H1 (cell line): ENCODE measurements at regions not wholly inside any gene's neighbourhood (a gene's known extent, or its start where the extent isn't known, plus 50 kb on each side); places are given as distances from the start of the nearest gene placed in this dataset.

Experiments
- CTCF ChIA-PET: fragments of 300-600 bp; sonication (Branson Sonifier 250); formaldehyde crosslinking; loops from one replicate; lab custom pipeline; 2021; ENCODE audit not compliant: partially characterized antibody; lab: Charles Lee
- POLR2A ChIA-PET: fragments of 300-600 bp; sonication (Branson Sonifier 250); formaldehyde crosslinking; loops from one replicate; lab custom pipeline; 2021; ENCODE audit warnings: inconsistent platforms; ENCODE audit not compliant: partially characterized antibody; lab: Charles Lee
- DNase-seq, 2 experiments: peaks; one replicate each; pipeline versions ENCODE4 v3.0.0 to v3.0.0-alpha.2; 2010 to 2022; ENCODE audit warnings: low spot score in 2 of 2, low read depth in 1 of 2, mixed read lengths in 1 of 2
- FAIRE-seq: peaks from 2 replicates; lab custom pipeline; 2011; peaks lifted over from hg19 to GRCh38; lab: Jason Lieb, UNC
- H2AFZ ChIP-seq: 2 replicates; pipeline ENCODE4 v1.8.1; 2012; ENCODE audit warnings: low read length, inconsistent platforms
- H2AK5ac ChIP-seq: 2 replicates; pipeline ENCODE4 v1.6.1; 2013; ENCODE audit warnings: low read depth, low read length
- H2BK120ac ChIP-seq: replicated peaks from 2 replicates; pipeline ENCODE3; 2013; ENCODE audit warnings: low read depth, low read length, inconsistent platforms
- H2BK12ac ChIP-seq: 2 replicates; pipeline ENCODE4 v1.6.1; 2013; ENCODE audit warnings: low read depth, low read length
- H2BK15ac ChIP-seq: 2 replicates; pipeline ENCODE4 v1.6.1; 2013; ENCODE audit warnings: low read length
- H2BK20ac ChIP-seq: 2 replicates; pipeline ENCODE4 v1.6.1; 2013; ENCODE audit warnings: low read length
- H2BK5ac ChIP-seq: 2 replicates; pipeline ENCODE4 v1.6.1; 2013; ENCODE audit warnings: low read depth, low read length
- H3K14ac ChIP-seq: 2 replicates; pipeline ENCODE4 v1.6.1; 2013; ENCODE audit warnings: inconsistent platforms; ENCODE audit not compliant: insufficient read length
- H3K18ac ChIP-seq: 2 replicates; pipeline ENCODE4 v1.6.1; 2013; ENCODE audit warnings: low read length; ENCODE audit errors: extremely low read depth
- H3K23ac ChIP-seq: 2 replicates; pipeline ENCODE4 v1.6.1; 2013; ENCODE audit warnings: inconsistent platforms; ENCODE audit not compliant: insufficient read length
- H3K23me2 ChIP-seq: 2 replicates; pipeline ENCODE4 v1.6.1; 2013; ENCODE audit warnings: low read depth, low read length
- H3K27ac ChIP-seq: 2 replicates; pipeline ENCODE4 v1.6.1; 2011; ENCODE audit warnings: low read depth, low read length, inconsistent platforms
- H3K27me3 ChIP-seq, 4 experiments: replicated peaks in 1 of 4; 1 replicate in 1 of 4; 2 replicates in 3 of 4; pipeline versions ENCODE4 v1.6.1 to v1.8.1; 2011 to 2013; ENCODE audit warnings: low read length in 3 of 4, mild to moderate bottlenecking in 3 of 4, inconsistent platforms in 2 of 4, mixed read lengths in 2 of 4, moderate library complexity in 1 of 4; ENCODE audit not compliant: control insufficient read depth in 3 of 4, insufficient read depth in 3 of 4; ENCODE audit errors: extremely low read depth in 1 of 4
- H3K36me3 ChIP-seq, 4 experiments: 2 replicates each; pipeline versions ENCODE4 v1.6.1 to v1.8.1; 2011 to 2013; ENCODE audit warnings: mild to moderate bottlenecking in 4 of 4, low read length in 3 of 4, moderate library complexity in 2 of 4, control low read depth in 1 of 4, inconsistent platforms in 1 of 4; ENCODE audit not compliant: insufficient read depth in 4 of 4, control insufficient read depth in 2 of 4
- H3K4ac ChIP-seq: replicated peaks from 2 replicates; pipeline ENCODE3; 2013; ENCODE audit warnings: low read length, low read depth, mixed read lengths, inconsistent platforms; ENCODE audit not compliant: insufficient read length
- H3K4me1 ChIP-seq, 4 experiments: replicated peaks in 1 of 4; 1 replicate in 1 of 4; 2 replicates in 3 of 4; pipeline versions ENCODE4 v1.6.1 to v1.8.1; 2011 to 2013; ENCODE audit warnings: low read length in 3 of 4, inconsistent platforms in 2 of 4, mixed read lengths in 1 of 4; ENCODE audit not compliant: insufficient read depth in 4 of 4, control insufficient read depth in 3 of 4
- H3K4me2 ChIP-seq, 2 experiments: 2 replicates each; pipeline versions ENCODE4 v1.6.1 to v1.8.1; 2011 to 2013; ENCODE audit warnings: low read depth in 2 of 2, low read length in 2 of 2, control low read depth in 1 of 2, inconsistent platforms in 1 of 2, mild to moderate bottlenecking in 1 of 2; ENCODE audit not compliant: insufficient read depth in 1 of 2
- H3K4me3 ChIP-seq, 4 experiments: fragments of 200-600, 300-600 bp in 1 of 4; sonication (generic), shearing (Covaris generic), sonication (Bioruptor Twin) in 1 of 4; 2 replicates each; pipeline versions ENCODE4 v1.5.1 to v1.8.1; 2011 to 2016; ENCODE audit warnings: low read length in 4 of 4, low read depth in 3 of 4, control low read depth in 2 of 4, inconsistent platforms in 2 of 4, mild to moderate bottlenecking in 2 of 4, mixed read lengths in 1 of 4, moderate library complexity in 1 of 4; ENCODE audit not compliant: insufficient read depth in 2 of 4; ENCODE audit errors: extremely low read depth in 1 of 4
- H3K56ac ChIP-seq: replicated peaks from 2 replicates; pipeline ENCODE3; 2013; ENCODE audit warnings: low read depth, mild to moderate bottlenecking, mixed read lengths, low read length, inconsistent platforms; ENCODE audit not compliant: insufficient read length
- H3K79me1 ChIP-seq: 2 replicates; pipeline ENCODE4 v1.6.1; 2013; ENCODE audit warnings: low read depth, low read length, control low read depth
- H3K79me2 ChIP-seq, 2 experiments: 2 replicates each; pipeline versions ENCODE4 v1.6.1 to v1.8.1; 2012 to 2013; ENCODE audit warnings: low read length in 2 of 2, mild to moderate bottlenecking in 2 of 2, inconsistent platforms in 1 of 2; ENCODE audit not compliant: insufficient read depth in 2 of 2, control insufficient read depth in 1 of 2
- H3K9ac ChIP-seq, 4 experiments: replicated peaks in 1 of 4; 1 replicate in 1 of 4; 2 replicates in 3 of 4; pipeline versions ENCODE4 v1.6.1 to v1.8.1; 2011 to 2013; ENCODE audit warnings: low read depth in 3 of 4, low read length in 3 of 4, control low read depth in 2 of 4, mild to moderate bottlenecking in 2 of 4, moderate library complexity in 2 of 4, inconsistent platforms in 1 of 4; ENCODE audit errors: extremely low read depth in 1 of 4
- H3K9me3 ChIP-seq, 2 experiments: 2 replicates each; pipeline versions ENCODE4 v1.6.1 to v1.8.1; 2012 to 2013; ENCODE audit warnings: mild to moderate bottlenecking in 2 of 2, moderate library complexity in 2 of 2, control low read depth in 1 of 2, inconsistent platforms in 1 of 2, low read depth in 1 of 2, low read length in 1 of 2, mixed read lengths in 1 of 2; ENCODE audit not compliant: insufficient read depth in 2 of 2
- H4K20me1 ChIP-seq, 2 experiments: replicated peaks in 1 of 2; 2 replicates each; pipeline versions ENCODE3 to v1.8.1; 2011 to 2013; ENCODE audit warnings: inconsistent platforms in 2 of 2, low read length in 2 of 2, mild to moderate bottlenecking in 1 of 2; ENCODE audit not compliant: insufficient read depth in 2 of 2, control insufficient read depth in 1 of 2
- H4K5ac ChIP-seq: 2 replicates; pipeline ENCODE4 v1.6.1; 2013; ENCODE audit warnings: low read length, low read depth, mixed read lengths, inconsistent platforms; ENCODE audit not compliant: insufficient read length
- H4K8ac ChIP-seq: 2 replicates; pipeline ENCODE4 v1.8.0; 2013; ENCODE audit warnings: mild to moderate bottlenecking, moderate library complexity, low read length, inconsistent platforms; ENCODE audit not compliant: insufficient read depth; ENCODE audit errors: extremely low read depth
- H4K91ac ChIP-seq: replicated peaks from 2 replicates; pipeline ENCODE3; 2013; ENCODE audit warnings: low read length, mixed read lengths, inconsistent platforms; ENCODE audit not compliant: insufficient read length
- BACH1 ChIP-seq: IDR thresholded peaks from 2 replicates; pipeline ENCODE4 v1.6.1; 2012; ENCODE audit warnings: low read length, improper control_type of control experiment
- EGR1 ChIP-seq: IDR thresholded peaks from 2 replicates; pipeline ENCODE4 v1.6.1; 2011; ENCODE audit warnings: low read depth, low read length, borderline replicate concordance
- FOSL1 ChIP-seq: IDR thresholded peaks from 2 replicates; pipeline ENCODE4 v1.6.1; 2011; ENCODE audit warnings: mild to moderate bottlenecking, low read depth, low read length, moderate library complexity; ENCODE audit not compliant: insufficient read depth
- KDM5A ChIP-seq: fragments of 200-600 bp; IDR thresholded peaks from 2 replicates; pipeline ENCODE4 v1.7.1; 2012; ENCODE audit warnings: mild to moderate bottlenecking, low read length, inconsistent platforms, mixed read lengths
- NANOG ChIP-seq: IDR thresholded peaks from 2 replicates; pipeline ENCODE4 v1.6.1; 2011; ENCODE audit warnings: low read length, low read depth, mild to moderate bottlenecking, inconsistent platforms; ENCODE audit not compliant: insufficient read depth, poor library complexity, severe bottlenecking
- NRF1 ChIP-seq: IDR thresholded peaks from 2 replicates; pipeline ENCODE4 v1.6.1; 2011; ENCODE audit warnings: mild to moderate bottlenecking, low read depth, low read length, improper control_type of control experiment
- POU5F1 ChIP-seq: IDR thresholded peaks from 2 replicates; pipeline ENCODE4 v1.6.1; 2011; ENCODE audit warnings: low read depth, mild to moderate bottlenecking, low read length, moderate library complexity
- SIX5 ChIP-seq: IDR thresholded peaks from 2 replicates; pipeline ENCODE4 v1.6.1; 2011; ENCODE audit warnings: mild to moderate bottlenecking, low read depth, low read length
- TCF12 ChIP-seq: IDR thresholded peaks from 2 replicates; pipeline ENCODE4 v1.6.1; 2011; ENCODE audit warnings: low read depth, mild to moderate bottlenecking, low read length
- USF2 ChIP-seq: IDR thresholded peaks from 2 replicates; pipeline ENCODE4 v1.6.1; 2011; ENCODE audit warnings: low read length, improper control_type of control experiment
- WGBS, 2 experiments: shearing (Covaris generic) in 1 of 2; methylation state at CpG; one replicate each; pipeline versions ENCODE4 v1.1.6 to v1.1.7; 2013 to 2015; ENCODE audit warnings: low lambda C conversion rate in 2 of 2, mixed read lengths in 2 of 2, inconsistent platforms in 1 of 2, low coverage in 1 of 2, missing lambda C conversion rate in 1 of 2; ENCODE audit not compliant: insufficient replicate concordance in 2 of 2, insufficient coverage in 1 of 2, insufficient read length in 1 of 2; ENCODE audit errors: extremely low coverage in 1 of 2, missing lambda C conversion rate in 1 of 2; 5-methylcytosine and 5-hydroxymethylcytosine counted together
- TF ChIP-seq, protein P1 (sequence below): IDR thresholded peaks from 2 replicates; pipeline ENCODE4 v1.6.1; 2012; ENCODE audit warnings: inconsistent platforms

DNA sequence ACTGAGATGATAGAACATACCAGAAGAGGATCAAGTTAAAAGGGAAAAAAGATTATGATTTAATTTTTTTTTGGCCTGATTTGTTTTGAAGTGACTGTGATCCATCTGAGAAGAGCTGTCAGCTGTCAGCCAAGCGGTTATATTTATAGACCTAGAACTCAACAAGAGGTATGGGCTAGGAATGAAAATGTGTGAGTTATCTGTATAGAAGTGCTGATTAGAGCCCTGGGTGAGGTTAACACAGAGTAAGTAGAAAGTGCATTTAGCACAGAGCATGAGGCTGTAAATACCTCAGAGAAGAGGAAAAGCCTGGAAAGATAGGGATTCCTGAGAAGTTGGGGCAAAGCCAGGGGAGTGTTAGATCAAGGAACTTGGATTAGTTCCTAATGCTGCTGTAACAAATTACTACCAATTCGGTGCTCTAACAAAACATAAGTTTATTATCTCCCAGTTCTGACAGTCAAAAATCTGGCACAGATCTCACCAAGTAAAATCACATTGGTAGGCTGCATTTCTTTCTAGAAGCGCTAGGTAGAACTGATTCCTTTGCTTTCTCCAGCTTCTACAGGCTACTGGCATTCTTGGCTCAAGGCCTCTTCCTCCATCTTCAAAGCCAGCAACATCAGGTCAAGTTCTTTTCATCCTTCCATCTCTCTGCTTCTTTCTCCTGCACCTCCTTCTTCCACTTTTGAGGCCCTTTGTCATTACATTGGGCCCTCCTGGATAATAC, 197.4 kb upstream of the SPHKAP start:
- Histone ChIP-seq H4K91ac (no peak overlapping the region), H2BK5ac (no peak overlapping the region), H4K20me1 (no peaks in the 10 kb centered on the region), H2AK5ac (no peak overlapping the region), H3K23ac (no peak overlapping the region), H3K4me1 (no peaks in the 10 kb centered on the region), H3K36me3 (no peaks in the 10 kb centered on the region), H3K4ac (no peak overlapping the region), H3K14ac (no peak overlapping the region), H3K18ac (no peak overlapping the region), H3K23me2 (no peaks in the 10 kb centered on the region), H3K4me3 (no peak overlapping the region), H3K79me1 (no peaks in the 10 kb centered on the region), H4K5ac (no peak overlapping the region), H2AFZ (no peak overlapping the region), H3K79me2 (no peaks in the 10 kb centered on the region), H3K4me2 (no peak overlapping the region), H3K56ac (no peak overlapping the region), H2BK12ac (no peak overlapping the region), H2BK20ac (no peak overlapping the region), H2BK120ac (no peak overlapping the region), H3K9ac (no peak overlapping the region), H3K27ac (no peak overlapping the region), H2BK15ac (no peak overlapping the region), H4K8ac (no peak overlapping the region), H3K9me3 (no peaks in the 10 kb centered on the region), H3K27me3 (no peaks in the 10 kb centered on the region)
- WGBS, 2 experiments: 94% methylated on average over 3 of the region's 3 CpGs; no CpG with 5 or more reads in 1 of the 2 experiments
- DNase-seq: no peak
- FAIRE-seq: no peak
- POLR2A ChIA-PET: interaction anchor here (0.5 kb wide), 1 partner anchor 322 kb away, joined by 4 read pairs; no protein-coding TSS in a partner anchor
- CTCF ChIA-PET: no interaction called here
- TF ChIP-seq, protein P1, sequence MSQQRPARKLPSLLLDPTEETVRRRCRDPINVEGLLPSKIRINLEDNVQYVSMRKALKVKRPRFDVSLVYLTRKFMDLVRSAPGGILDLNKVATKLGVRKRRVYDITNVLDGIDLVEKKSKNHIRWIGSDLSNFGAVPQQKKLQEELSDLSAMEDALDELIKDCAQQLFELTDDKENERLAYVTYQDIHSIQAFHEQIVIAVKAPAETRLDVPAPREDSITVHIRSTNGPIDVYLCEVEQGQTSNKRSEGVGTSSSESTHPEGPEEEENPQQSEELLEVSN: no peak
- no peak for TF ChIP-seq KDM5A
- TF ChIP-seq NANOG: no peak
- no peak for TF ChIP-seq EGR1
- no peak for TF ChIP-seq BACH1
- TF ChIP-seq FOSL1: no peak
- TF ChIP-seq USF2: no peak
- TF ChIP-seq TCF12: no peak
- TF ChIP-seq SIX5: no peak
- no peak for TF ChIP-seq POU5F1
- no peak for TF ChIP-seq NRF1
